Activated naive CD8-positive, alpha-beta T cell treated with anti-CD3 and anti-CD28 coated beads for 36 hours (primary cell): ENCODE measurements at regions not wholly inside any gene's neighbourhood (a gene's known extent, or its start where the extent isn't known, plus 50 kb on each side); places are given as distances from the start of the nearest gene placed in this dataset.

Experiments
- DNase-seq: peaks from one replicate; pipeline ENCODE4 v3.0.0; 2021
- H3K27ac Mint-ChIP-seq: one replicate; pipeline ENCODE4 v1.8.0; 2022; ENCODE audit warnings: mild to moderate bottlenecking, moderate library complexity, mixed read lengths
- H3K27me3 Mint-ChIP-seq: one replicate; pipeline ENCODE4 v1.8.0; 2022; ENCODE audit warnings: mild to moderate bottlenecking, mixed read lengths
- H3K36me3 Mint-ChIP-seq: one replicate; pipeline ENCODE4 v1.8.0; 2021; ENCODE audit warnings: mild to moderate bottlenecking, mixed read lengths
- H3K4me1 Mint-ChIP-seq: one replicate; pipeline ENCODE4 v1.8.0; 2021; ENCODE audit warnings: mixed read lengths
- H3K4me3 Mint-ChIP-seq: one replicate; pipeline ENCODE4 v1.8.0; 2022; ENCODE audit warnings: mild to moderate bottlenecking, moderate library complexity, mixed read lengths
- H3K9me3 Mint-ChIP-seq: one replicate; pipeline ENCODE4 v1.8.0; 2022; ENCODE audit warnings: mixed read lengths

GRCh38 chr9:108245901-108246300 lies 609.9 kb downstream of the ACTL7B start:
- Mint-ChIP-seq H3K27ac (no peak overlapping the region), H3K4me1 (no peaks in the 10 kb centered on the region), H3K36me3 (no peaks in the 10 kb centered on the region), H3K9me3 (no peaks in the 10 kb centered on the region), H3K4me3 (no peak overlapping the region), H3K27me3 (no peaks in the 10 kb centered on the region)
- DNase-seq: no peak

- H3K27ac Mint-ChIP-seq: no peak overlapping the region
- no peak for DNase-seq
- no peaks in the 10 kb centered on the region for H3K36me3 Mint-ChIP-seq
- H3K4me3 Mint-ChIP-seq: no peak overlapping the region
- H3K4me1 Mint-ChIP-seq: no peaks in the 10 kb centered on the region
- no peaks in the 10 kb centered on the region for H3K27me3 Mint-ChIP-seq
- H3K9me3 Mint-ChIP-seq: no peaks in the 10 kb centered on the region
These were observed 610.5 kb downstream of the ACTL7B start for GRCh38 chr9:108245331-108245730.

GRCh38 chr9:108244686-108245085 lies 611.1 kb downstream of the ACTL7B start:
- Mint-ChIP-seq H3K27ac (no peak overlapping the region), H3K36me3 (no peaks in the 10 kb centered on the region), H3K27me3 (no peaks in the 10 kb centered on the region), H3K4me3 (no peak overlapping the region), H3K9me3 (no peaks in the 10 kb centered on the region), H3K4me1 (no peaks in the 10 kb centered on the region)
- DNase-seq: no peak

- Mint-ChIP-seq H3K36me3 (no peaks in the 10 kb centered on the region), H3K4me1 (no peaks in the 10 kb centered on the region), H3K4me3 (no peak overlapping the region), H3K9me3 (peaks cover 2% of the 10 kb centered on the region), H3K27me3 (no peaks in the 10 kb centered on the region), H3K27ac (no peak overlapping the region)
- DNase-seq: no peak
These were observed 614.3 kb downstream of the ACTL7B start for GRCh38 chr9:108241384-108242073.

- H3K36me3 Mint-ChIP-seq: no peaks in the 10 kb centered on the region
- peaks cover 2% of the 10 kb centered on the region for H3K9me3 Mint-ChIP-seq
- H3K27ac Mint-ChIP-seq: no peak overlapping the region
- no peak for DNase-seq
- H3K27me3 Mint-ChIP-seq: no peaks in the 10 kb centered on the region
- H3K4me3 Mint-ChIP-seq: no peak overlapping the region
- no peaks in the 10 kb centered on the region for H3K4me1 Mint-ChIP-seq
These were observed 616.0 kb downstream of the ACTL7B start for GRCh38 chr9:108239696-108240321.

GRCh38 chr9:108235609-108236008 lies 620.2 kb downstream of the ACTL7B start:
- Mint-ChIP-seq H3K27ac (no peak overlapping the region), H3K27me3 (no peaks in the 10 kb centered on the region), H3K4me1 (no peaks in the 10 kb centered on the region), H3K4me3 (no peak overlapping the region), H3K36me3 (no peaks in the 10 kb centered on the region), H3K9me3 (peaks cover 4% of the 10 kb centered on the region)
- DNase-seq: no peak

GRCh38 chr9:108234811-108235210 lies 621.0 kb downstream of the ACTL7B start:
- Mint-ChIP-seq H3K36me3 (no peaks in the 10 kb centered on the region), H3K4me3 (no peak overlapping the region), H3K4me1 (no peaks in the 10 kb centered on the region), H3K27ac (no peak overlapping the region), H3K27me3 (no peaks in the 10 kb centered on the region), H3K9me3 (peaks cover 4% of the 10 kb centered on the region)
- no peak for DNase-seq

GRCh38 chr9:108225149-108225800 lies 630.5 kb downstream of the ACTL7B start:
- no peak overlapping the region for H3K4me3 Mint-ChIP-seq
- no peak for DNase-seq
- no peak overlapping the region for H3K27ac Mint-ChIP-seq
- no peaks in the 10 kb centered on the region for H3K27me3 Mint-ChIP-seq
- H3K9me3 Mint-ChIP-seq: peaks cover 4% of the 10 kb centered on the region
- H3K36me3 Mint-ChIP-seq: no peaks in the 10 kb centered on the region
- no peaks in the 10 kb centered on the region for H3K4me1 Mint-ChIP-seq

GRCh38 chr9:108224716-108225115 lies 631.1 kb downstream of the ACTL7B start:
- H3K27ac Mint-ChIP-seq: no peak overlapping the region
- DNase-seq: no peak
- H3K9me3 Mint-ChIP-seq: peaks cover 4% of the 10 kb centered on the region
- no peak overlapping the region for H3K4me3 Mint-ChIP-seq
- no peaks in the 10 kb centered on the region for H3K36me3 Mint-ChIP-seq
- no peaks in the 10 kb centered on the region for H3K27me3 Mint-ChIP-seq
- H3K4me1 Mint-ChIP-seq: no peaks in the 10 kb centered on the region

- H3K9me3 Mint-ChIP-seq: peaks cover 6% of the 10 kb centered on the region
- no peaks in the 10 kb centered on the region for H3K4me1 Mint-ChIP-seq
- no peaks in the 10 kb centered on the region for H3K36me3 Mint-ChIP-seq
- no peak overlapping the region for H3K27ac Mint-ChIP-seq
- H3K27me3 Mint-ChIP-seq: no peaks in the 10 kb centered on the region
- DNase-seq: no peak
- no peak overlapping the region for H3K4me3 Mint-ChIP-seq
These were observed 636.1 kb downstream of the ACTL7B start for GRCh38 chr9:108219664-108220063.

- no peaks in the 10 kb centered on the region for H3K4me1 Mint-ChIP-seq
- H3K36me3 Mint-ChIP-seq: no peaks in the 10 kb centered on the region
- no peaks in the 10 kb centered on the region for H3K27me3 Mint-ChIP-seq
- H3K27ac Mint-ChIP-seq: no peak overlapping the region
- no peak for DNase-seq
- H3K4me3 Mint-ChIP-seq: no peak overlapping the region
- H3K9me3 Mint-ChIP-seq: peaks cover 4% of the 10 kb centered on the region
These were observed 638.1 kb downstream of the ACTL7B start for GRCh38 chr9:108217431-108218349.

- no peak for DNase-seq
- Mint-ChIP-seq H3K27ac (no peak overlapping the region), H3K9me3 (peaks cover 3% of the 10 kb centered on the region), H3K4me3 (no peak overlapping the region), H3K27me3 (no peaks in the 10 kb centered on the region), H3K36me3 (no peaks in the 10 kb centered on the region), H3K4me1 (no peaks in the 10 kb centered on the region)
These were observed 642.3 kb downstream of the ACTL7B start for GRCh38 chr9:108213511-108213910.

- no peak for DNase-seq
- peaks cover 4% of the 10 kb centered on the region for H3K9me3 Mint-ChIP-seq
- H3K27ac Mint-ChIP-seq: no peak overlapping the region
- H3K4me3 Mint-ChIP-seq: no peak overlapping the region
- no peaks in the 10 kb centered on the region for H3K27me3 Mint-ChIP-seq
- H3K4me1 Mint-ChIP-seq: no peaks in the 10 kb centered on the region
- no peaks in the 10 kb centered on the region for H3K36me3 Mint-ChIP-seq
These were observed 643.6 kb downstream of the ACTL7B start for GRCh38 chr9:108212184-108212583.

- no peak overlapping the region for H3K4me3 Mint-ChIP-seq
- H3K9me3 Mint-ChIP-seq: peaks cover 4% of the 10 kb centered on the region
- DNase-seq: no peak
- no peaks in the 10 kb centered on the region for H3K27me3 Mint-ChIP-seq
- H3K36me3 Mint-ChIP-seq: no peaks in the 10 kb centered on the region
- no peak overlapping the region for H3K27ac Mint-ChIP-seq
- H3K4me1 Mint-ChIP-seq: no peaks in the 10 kb centered on the region
These were observed 644.3 kb downstream of the ACTL7B start for GRCh38 chr9:108211411-108211955.
